Tibial artery (tissue), 4 donors: ENCODE measurements at regions not wholly inside any gene's neighbourhood (a gene's known extent, or its start where the extent isn't known, plus 50 kb on each side); places are given as distances from the start of the nearest gene placed in this dataset.

Experiments
- DNase-seq, 2 donors: peaks; one replicate each; pipeline ENCODE4 v3.0.0-alpha.2; 2019
- H3K27ac ChIP-seq, 2 donors: fragments of 200-600 bp; sonication (generic) in 1 of 2; 1 replicate in 1 of 2; 2 replicates in 1 of 2; pipeline ENCODE4 v1.5.1; 2018 to 2019; ENCODE audit warnings: mild to moderate bottlenecking in 1 of 2
- H3K27me3 ChIP-seq, 2 donors: fragments of 200-600 bp; sonication (generic) in 1 of 2; one replicate each; pipeline versions ENCODE4 v1.5.1 to v1.6.0; 2016 to 2019
- H3K36me3 ChIP-seq, 3 donors: fragments of 200-600 bp; sonication (generic) in 2 of 3; one replicate each; pipeline ENCODE4 v1.5.1; 2016 to 2019; ENCODE audit warnings: mild to moderate bottlenecking in 2 of 3
- H3K4me1 ChIP-seq, 4 donors: fragments of 200-600 bp; sonication (generic) in 2 of 4; 1 replicate in 3 of 4; 2 replicates in 1 of 4; pipeline ENCODE4 v1.5.1; 2016 to 2019
- H3K4me3 ChIP-seq, 2 donors: fragments of 200-600 bp; sonication (generic) in 1 of 2; 1 replicate in 1 of 2; 2 replicates in 1 of 2; pipeline ENCODE4 v1.5.1; 2018 to 2019; ENCODE audit warnings: mild to moderate bottlenecking in 2 of 2
- H3K9me3 ChIP-seq, 3 donors: fragments of 200-600 bp; sonication (generic) in 1 of 3; one replicate each; pipeline ENCODE4 v1.5.1; 2016 to 2019
- CTCF ChIP-seq, 2 experiments: fragments of 200-600 bp in 1 of 2; fragments of 450-650 bp in 1 of 2; IDR thresholded peaks; one replicate each; pipeline ENCODE4 v1.5.1; 2017 to 2019; ENCODE audit warnings: antibody characterized with exemption in 2 of 2, mild to moderate bottlenecking in 1 of 2, moderate library complexity in 1 of 2
- intact Hi-C: fragments of 100-400 bp; cut with DNase I; formaldehyde crosslinking; loops from one replicate; pipeline ENCODE4 v1.15.0; 2023; ENCODE audit warnings: low total_unique reads

DNA sequence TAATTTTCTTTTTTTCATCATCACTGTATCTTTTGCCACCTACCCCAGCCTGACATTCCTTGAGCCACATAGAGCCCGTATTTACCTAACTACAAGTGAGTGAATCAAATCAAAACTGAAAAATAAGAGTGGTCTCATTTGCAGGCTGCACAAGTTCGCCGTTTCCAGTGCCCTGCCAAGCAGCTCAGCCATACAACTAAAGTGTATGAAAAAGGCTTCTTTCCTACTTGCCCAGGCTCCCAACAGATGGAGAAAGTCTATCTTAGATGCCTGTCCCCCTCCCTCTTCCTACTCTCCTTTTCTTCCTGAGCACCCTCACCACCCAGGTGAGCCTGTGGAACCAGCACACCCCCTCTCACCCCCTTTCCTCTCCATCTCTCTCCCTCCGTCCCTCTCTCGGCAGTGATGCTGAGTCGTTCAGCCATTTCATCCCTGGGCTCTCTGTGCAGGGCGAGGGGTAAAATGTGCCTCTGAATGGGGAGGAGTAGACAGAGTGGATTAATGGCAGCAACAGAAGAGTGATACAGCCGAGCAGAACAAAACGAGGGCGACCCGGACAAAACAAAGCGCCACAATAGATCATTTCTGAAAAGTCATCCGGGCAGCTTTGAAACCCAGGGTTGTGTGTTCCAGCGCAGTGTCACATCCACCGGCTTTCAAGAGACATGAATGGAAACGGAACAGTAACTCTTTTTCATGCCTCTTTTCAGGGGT, 65.0 kb upstream of the POU3F3 start:
- Histone ChIP-seq H3K4me3 (no peak overlapping the region), H3K4me1 (peaks cover 0 to 5% (median 0%) of the 10 kb centered on the region in 4 donors), H3K36me3 (no peaks in the 10 kb centered on the region), H3K27me3 (peaks cover 0 to 5% of the 10 kb centered on the region in 2 donors), H3K9me3 (no peaks in the 10 kb centered on the region), H3K27ac (no peak overlapping the region)
- TF ChIP-seq CTCF (IDR thresholded peaks at IDR 0.05): no peak
- intact Hi-C loops: no loop called here
- no peak for DNase-seq

- H3K27me3 ChIP-seq: peaks cover 0 to 5% of the 10 kb centered on the region in 2 donors
- no peak overlapping the region for H3K27ac ChIP-seq
- DNase-seq: no peak
- intact Hi-C loops: no loop called here
- H3K9me3 ChIP-seq: no peaks in the 10 kb centered on the region
- H3K36me3 ChIP-seq: no peaks in the 10 kb centered on the region
- H3K4me3 ChIP-seq: no peak overlapping the region
- peaks cover 0 to 5% (median 0%) of the 10 kb centered on the region in 4 donors for H3K4me1 ChIP-seq
- no peak for TF ChIP-seq CTCF (IDR thresholded peaks at IDR 0.05)
These were observed 63.7 kb upstream of the POU3F3 start for GRCh38 chr2:104790100-104790811.

GRCh38 chr2:104790901-104791495, 62.9 kb upstream of the POU3F3 start:
- DNase-seq: no peak
- Histone ChIP-seq H3K27ac (no peak overlapping the region), H3K4me1 (peaks cover 0 to 5% (median 0%) of the 10 kb centered on the region in 4 donors), H3K4me3 (no peak overlapping the region), H3K27me3 (peaks cover 0 to 11% of the 10 kb centered on the region in 2 donors), H3K36me3 (no peaks in the 10 kb centered on the region), H3K9me3 (no peaks in the 10 kb centered on the region)
- TF ChIP-seq CTCF (IDR thresholded peaks at IDR 0.05): no peak
- intact Hi-C loops: no loop called here

GRCh38 chr2:104793966-104794365, 59.9 kb upstream of the POU3F3 start:
- Histone ChIP-seq H3K36me3 (no peaks in the 10 kb centered on the region), H3K4me1 (peaks cover 0 to 5% (median 0%) of the 10 kb centered on the region in 4 donors), H3K27ac (no peak overlapping the region), H3K4me3 (no peak overlapping the region), H3K9me3 (no peaks in the 10 kb centered on the region), H3K27me3 (peaks cover 0 to 11% of the 10 kb centered on the region in 2 donors)
- no peak for DNase-seq
- intact Hi-C loops: no loop called here
- no peak for TF ChIP-seq CTCF (IDR thresholded peaks at IDR 0.05)

DNA sequence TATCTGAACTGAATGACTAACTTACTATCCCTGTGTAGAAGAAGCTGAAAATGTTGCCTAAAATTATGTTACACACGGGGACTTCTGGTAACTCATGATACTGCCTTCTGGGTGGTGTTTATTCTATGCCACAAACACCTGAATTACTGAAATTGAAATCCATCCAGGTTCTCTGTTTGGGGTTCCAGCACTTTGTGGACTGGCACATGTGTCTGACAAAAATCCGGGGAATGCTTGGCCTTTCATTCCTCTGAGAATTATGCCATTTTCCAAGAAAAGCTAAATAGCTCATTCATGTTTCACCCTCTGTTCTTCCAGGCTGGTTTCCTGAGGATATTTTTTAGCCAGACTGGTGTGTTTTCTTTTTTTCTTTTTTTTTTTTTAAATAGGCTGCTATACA, 59.5 kb upstream of the POU3F3 start:
- DNase-seq: no peak
- peaks cover 0 to 11% of the 10 kb centered on the region in 2 donors for H3K27me3 ChIP-seq
- H3K4me1 ChIP-seq: peaks cover 0 to 5% (median 0%) of the 10 kb centered on the region in 4 donors
- H3K4me3 ChIP-seq: no peak overlapping the region
- intact Hi-C loops: no loop called here
- H3K36me3 ChIP-seq: no peaks in the 10 kb centered on the region
- no peak overlapping the region for H3K27ac ChIP-seq
- TF ChIP-seq CTCF (IDR thresholded peaks at IDR 0.05): no peak
- H3K9me3 ChIP-seq: no peaks in the 10 kb centered on the region
